ENCODE measurements at regions not wholly inside any gene's neighbourhood (a gene's known extent, or its start where the extent isn't known, plus 50 kb on each side); places are given as distances from the start of the nearest gene placed in this dataset.
A peak's percentile ranks its signal among the peaks of the same experiment; 100 is the strongest.

DNA sequence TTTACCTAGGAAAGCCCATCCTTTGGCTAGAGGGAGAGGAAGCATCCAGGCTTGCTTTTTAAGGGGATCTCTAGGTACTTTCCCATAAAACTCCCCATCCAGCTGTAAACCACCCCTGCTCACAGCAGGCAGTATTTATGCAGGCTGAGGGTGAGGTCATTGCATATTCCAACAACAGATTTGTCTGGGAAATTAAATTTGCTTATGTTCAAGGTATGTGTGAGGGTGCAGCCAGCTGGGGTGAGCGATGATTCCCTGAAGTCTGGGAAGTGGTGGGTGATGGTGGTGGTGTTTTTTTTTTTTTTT, 96.3 kb upstream of the C1QTNF9B start:
- TF ChIP-seq, protein P1, sequence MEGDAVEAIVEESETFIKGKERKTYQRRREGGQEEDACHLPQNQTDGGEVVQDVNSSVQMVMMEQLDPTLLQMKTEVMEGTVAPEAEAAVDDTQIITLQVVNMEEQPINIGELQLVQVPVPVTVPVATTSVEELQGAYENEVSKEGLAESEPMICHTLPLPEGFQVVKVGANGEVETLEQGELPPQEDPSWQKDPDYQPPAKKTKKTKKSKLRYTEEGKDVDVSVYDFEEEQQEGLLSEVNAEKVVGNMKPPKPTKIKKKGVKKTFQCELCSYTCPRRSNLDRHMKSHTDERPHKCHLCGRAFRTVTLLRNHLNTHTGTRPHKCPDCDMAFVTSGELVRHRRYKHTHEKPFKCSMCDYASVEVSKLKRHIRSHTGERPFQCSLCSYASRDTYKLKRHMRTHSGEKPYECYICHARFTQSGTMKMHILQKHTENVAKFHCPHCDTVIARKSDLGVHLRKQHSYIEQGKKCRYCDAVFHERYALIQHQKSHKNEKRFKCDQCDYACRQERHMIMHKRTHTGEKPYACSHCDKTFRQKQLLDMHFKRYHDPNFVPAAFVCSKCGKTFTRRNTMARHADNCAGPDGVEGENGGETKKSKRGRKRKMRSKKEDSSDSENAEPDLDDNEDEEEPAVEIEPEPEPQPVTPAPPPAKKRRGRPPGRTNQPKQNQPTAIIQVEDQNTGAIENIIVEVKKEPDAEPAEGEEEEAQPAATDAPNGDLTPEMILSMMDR (IDR thresholded peaks at IDR 0.05): no peak
- CTCF ChIA-PET: no interaction called here
- H3K27ac ChIP-seq (ENCODE audit: low read depth in 1 of 2, low read length in 2 of 2): no peak overlapping the region

GRCh38 chr13:23995283-23996073, 98.2 kb upstream of the C1QTNF9B start:
- POLR2A ChIA-PET: no interaction called here
- Mint-ChIP-seq H3K9me3 (no peaks in the 10 kb centered on the region), H3K36me3 (ENCODE audit: low read depth) (no peaks in the 10 kb centered on the region), H3K4me3 (no peak overlapping the region), H3K4me1 (ENCODE audit: low read depth) (no peaks in the 10 kb centered on the region), H3K27me3 (peaks cover 4% of the 10 kb centered on the region), H3K27ac (no peak overlapping the region)
- H3K4me3 ChIP-seq (ENCODE audit: low read length): no peak overlapping the region
- CTCF ChIA-PET: no interaction called here
- no peaks in the 10 kb centered on the region for H3K36me3 ChIP-seq (ENCODE audit: insufficient read depth, low read length)
- peak in 1 of 14 experiments; percentile 7 for DNase-seq
- TF ChIP-seq, protein P1 (IDR thresholded peaks at IDR 0.05): no peak
- H3K4me1 ChIP-seq (ENCODE audit: insufficient read depth, low read length): no peaks in the 10 kb centered on the region
- peaks cover 0 to 6% of the 10 kb centered on the region in 2 experiments for H3K27me3 ChIP-seq (ENCODE audit: control insufficient read depth in 1 of 2, insufficient read depth in 2 of 2, low read length in 2 of 2)
- ATAC-seq (ENCODE audit: poor library complexity): no peak
- intact Hi-C loops (cut with DNase I, micrococcal nuclease): no loop called here
- no peak overlapping the region for H3K27ac ChIP-seq (ENCODE audit: low read depth in 1 of 2, low read length in 2 of 2)
- no peaks in the 10 kb centered on the region for H3K9me3 ChIP-seq (ENCODE audit: control insufficient read depth in 1 of 2, insufficient read depth in 1 of 2, low read length in 2 of 2)

More for the DNA sequence above, 96.3 kb upstream of the C1QTNF9B start:
- Mint-ChIP-seq H3K36me3 (ENCODE audit: low read depth) (no peaks in the 10 kb centered on the region), H3K27ac (no peak overlapping the region), H3K9me3 (no peaks in the 10 kb centered on the region), H3K4me3 (no peak overlapping the region), H3K4me1 (ENCODE audit: low read depth) (no peaks in the 10 kb centered on the region), H3K27me3 (peaks cover 15% of the 10 kb centered on the region)
- no peaks in the 10 kb centered on the region for H3K9me3 ChIP-seq (ENCODE audit: control insufficient read depth in 1 of 2, insufficient read depth in 1 of 2, low read length in 2 of 2)
- no peak overlapping the region for H3K4me3 ChIP-seq (ENCODE audit: low read length)
- H3K4me1 ChIP-seq (ENCODE audit: insufficient read depth, low read length): no peaks in the 10 kb centered on the region
- POLR2A ChIA-PET: no interaction called here
- intact Hi-C loops (cut with DNase I, micrococcal nuclease): no loop called here
- H3K36me3 ChIP-seq (ENCODE audit: insufficient read depth, low read length): no peaks in the 10 kb centered on the region
- DNase-seq: no peak
- ATAC-seq (ENCODE audit: poor library complexity): no peak
- H3K27me3 ChIP-seq (ENCODE audit: control insufficient read depth in 1 of 2, insufficient read depth in 2 of 2, low read length in 2 of 2): peaks cover 0 to 6% of the 10 kb centered on the region in 2 experiments

GRCh38 chr13:23996456-23996855, 99.2 kb upstream of the C1QTNF9B start:
- no peak overlapping the region for H3K27ac Mint-ChIP-seq
- H3K9me3 Mint-ChIP-seq: no peaks in the 10 kb centered on the region
- intact Hi-C loops (cut with DNase I, micrococcal nuclease): no loop called here
- DNase-seq (no peak), ATAC-seq (ENCODE audit: poor library complexity) (no peak)
- H3K4me1 Mint-ChIP-seq (ENCODE audit: low read depth): no peaks in the 10 kb centered on the region
- TF ChIP-seq, protein P1 (IDR thresholded peaks at IDR 0.05): no peak
- CTCF ChIA-PET: no interaction called here
- no peaks in the 10 kb centered on the region for H3K36me3 Mint-ChIP-seq (ENCODE audit: low read depth)
- Histone ChIP-seq H3K4me3 (ENCODE audit: low read length) (no peak overlapping the region), H3K9me3 (ENCODE audit: control insufficient read depth in 1 of 2, insufficient read depth in 1 of 2, low read length in 2 of 2) (no peaks in the 10 kb centered on the region), H3K4me1 (ENCODE audit: insufficient read depth, low read length) (no peaks in the 10 kb centered on the region), H3K36me3 (ENCODE audit: insufficient read depth, low read length) (no peaks in the 10 kb centered on the region), H3K27me3 (ENCODE audit: control insufficient read depth in 1 of 2, insufficient read depth in 2 of 2, low read length in 2 of 2) (peaks cover 0 to 6% of the 10 kb centered on the region in 2 experiments), H3K27ac (ENCODE audit: low read depth in 1 of 2, low read length in 2 of 2) (no peak overlapping the region)
- POLR2A ChIA-PET: no interaction called here
- no peaks in the 10 kb centered on the region for H3K27me3 Mint-ChIP-seq
- no peak overlapping the region for H3K4me3 Mint-ChIP-seq

Measured in CD4-positive, alpha-beta T cell (primary cell).